HepG2 (cell line): ENCODE measurements at regions not wholly inside any gene's neighbourhood (a gene's known extent, or its start where the extent isn't known, plus 50 kb on each side); places are given as distances from the start of the nearest gene placed in this dataset.

Experiments used
- ATAC-seq: fragments of 200-7000 bp; cut with Tn5 transposase; 3 replicates; pipeline ENCODE4 v1.9.1; 2020; ENCODE audit warnings: mild to moderate bottlenecking, moderate library complexity
- BruUV-seq: library from RNA; stranded (reverse); fragments of 400-500 nt; replicated peaks from 2 replicates; lab custom pipeline; 2021; lab: Mats Ljungman, UMichigan
- CTCF ChIA-PET: fragments of 300-600 bp; formaldehyde crosslinking; extraction: SDS; loops from one replicate; lab custom pipeline; 2021; ENCODE audit warnings: low total read pairs, inconsistent platforms, low intra/inter-chr PET ratio; lab: Yijun Ruan, JAX
- POLR2A ChIA-PET: fragments of 350-600 bp; sonication (Branson Sonifier 250); formaldehyde crosslinking; loops from one replicate; lab custom pipeline; 2020; ENCODE audit warnings: antibody characterized with exemption, inconsistent platforms; lab: Yijun Ruan, JAX
- DNase-seq: peaks from one replicate; pipeline ENCODE4 v3.0.0-alpha.2; 2015; ENCODE audit warnings: low spot score
- FAIRE-seq: peaks from 3 replicates; lab custom pipeline; 2011; peaks lifted over from hg19 to GRCh38; lab: Jason Lieb, UNC
- H2AFZ ChIP-seq: one replicate; pipeline ENCODE4 v1.6.1; 2011; ENCODE audit warnings: low read length, inconsistent platforms
- H3K27ac ChIP-seq: fragments of 300-600 bp; 3 replicates; pipeline ENCODE4 v1.8.0; 2011; ENCODE audit warnings: mixed run types, mild to moderate bottlenecking, mixed read lengths, low read length, inconsistent platforms; ENCODE audit not compliant: insufficient read depth; ENCODE audit errors: extremely low read length
- H3K27me3 ChIP-seq, 2 experiments: fragments of 200-600 bp in 1 of 2; 2 replicates in 1 of 2; 3 replicates in 1 of 2; pipeline versions ENCODE4 v1.6.0 to v1.8.0; 2011; ENCODE audit warnings: low read length in 2 of 2, mild to moderate bottlenecking in 2 of 2, moderate library complexity in 2 of 2, inconsistent platforms in 1 of 2; ENCODE audit not compliant: insufficient read depth in 2 of 2, control insufficient read depth in 1 of 2
- H3K36me3 ChIP-seq, 2 experiments: fragments of 200-600 bp in 1 of 2; replicated peaks in 1 of 2; 2 replicates in 1 of 2; 3 replicates in 1 of 2; pipeline versions ENCODE4 v1.5.1 to v1.8.0; 2011; ENCODE audit warnings: low read length in 2 of 2, inconsistent platforms in 1 of 2; ENCODE audit not compliant: insufficient read depth in 2 of 2, control insufficient read depth in 1 of 2
- H3K4me1 ChIP-seq: 2 replicates; pipeline ENCODE4 v1.5.1; 2012; ENCODE audit warnings: low read length, inconsistent platforms; ENCODE audit not compliant: insufficient read depth
- H3K4me2 ChIP-seq: 2 replicates; pipeline ENCODE4 v1.6.0; 2011; ENCODE audit warnings: low read depth, low read length, inconsistent platforms
- H3K4me3 ChIP-seq, 3 experiments: fragments of 200-600 bp in 1 of 3; sonication (generic), shearing (Covaris generic) in 1 of 3; replicated peaks in 1 of 3; 2 replicates each; pipeline ENCODE4 v1.5.1; 2011 to 2016; ENCODE audit warnings: low read length in 3 of 3, inconsistent platforms in 2 of 3, low read depth in 2 of 3, mild to moderate bottlenecking in 2 of 3, control low read depth in 1 of 3, mixed read lengths in 1 of 3; ENCODE audit not compliant: insufficient read depth in 1 of 3
- H3K79me2 ChIP-seq: one replicate; pipeline ENCODE4 v1.6.1; 2011; ENCODE audit warnings: low read length, inconsistent platforms; ENCODE audit not compliant: insufficient read depth
- H3K9ac ChIP-seq: 2 replicates; pipeline ENCODE4 v1.6.0; 2011; ENCODE audit warnings: mild to moderate bottlenecking, low read depth, low read length, inconsistent platforms; ENCODE audit not compliant: insufficient read depth
- H3K9me3 ChIP-seq: 2 replicates; pipeline ENCODE4 v1.5.1; 2012; ENCODE audit warnings: mild to moderate bottlenecking, low read length
- H4K20me1 ChIP-seq: 2 replicates; pipeline ENCODE4 v1.6.0; 2011; ENCODE audit warnings: inconsistent platforms, mild to moderate bottlenecking, low read length, moderate library complexity; ENCODE audit not compliant: insufficient read depth
- ATF6 ChIP-seq: sonication (generic); formaldehyde crosslinking; conservative IDR thresholded peaks from 2 replicates; pipeline ENCODE4 v1.4.0; 2020; ENCODE audit warnings: missing genetic modification reagents
- CEBPB ChIP-seq: IDR thresholded peaks from 2 replicates; pipeline ENCODE4 v1.6.1; 2011; ENCODE audit warnings: low read depth, low read length, improper control_type of control experiment, borderline replicate concordance
- CREB3 ChIP-seq: sonication (generic); formaldehyde crosslinking; IDR thresholded peaks from 2 replicates; pipeline ENCODE4 v1.5.0; 2020; ENCODE audit warnings: missing genetic modification reagents
- FOXK2 ChIP-seq: fragments of 450-650 bp; IDR thresholded peaks from 2 replicates; pipeline ENCODE4 v1.6.1; 2016
- FOXO1 ChIP-seq: sonication (generic); formaldehyde crosslinking; IDR thresholded peaks from 2 replicates; pipeline ENCODE4 v1.4.0; 2020; ENCODE audit warnings: missing genetic modification reagents
- GATAD1 ChIP-seq: IDR thresholded peaks from 2 replicates; pipeline ENCODE4 v1.6.1; 2016; ENCODE audit warnings: missing genetic modification reagents, missing compliant biosample characterization
- HDAC1 ChIP-seq: sonication (generic); formaldehyde crosslinking; IDR thresholded peaks from 2 replicates; pipeline ENCODE4 v1.5.1; 2020; ENCODE audit warnings: mild to moderate bottlenecking, missing genetic modification reagents
- HNRNPUL1 ChIP-seq: fragments of 200-400 bp; formaldehyde crosslinking; IDR thresholded peaks from 2 replicates; pipeline ENCODE4 v1.6.1; 2017; ENCODE audit warnings: low read depth, mild to moderate bottlenecking, low read length, moderate library complexity
- IKZF1 ChIP-seq: fragments of 450-650 bp; IDR thresholded peaks from 2 replicates; pipeline ENCODE4 v1.7.1; 2016
- KDM3A ChIP-seq: IDR thresholded peaks from 2 replicates; pipeline ENCODE4 v1.6.1; 2018; ENCODE audit warnings: low read depth, missing compliant biosample characterization
- MED8 ChIP-seq: sonication (generic); formaldehyde crosslinking; IDR thresholded peaks from 2 replicates; pipeline ENCODE4 v1.8.1; 2023; ENCODE audit warnings: mild to moderate bottlenecking, missing genetic modification reagents; ENCODE audit not compliant: insufficient replicate concordance
- PREB ChIP-seq: sonication (generic); formaldehyde crosslinking; IDR thresholded peaks from 2 replicates; pipeline ENCODE4 v1.4.0; 2020; ENCODE audit warnings: missing genetic modification reagents
- PTBP1 ChIP-seq: fragments of 200-400 bp; formaldehyde crosslinking; IDR thresholded peaks from 2 replicates; pipeline ENCODE4 v1.6.1; 2018; ENCODE audit warnings: low read length, low read depth; ENCODE audit not compliant: poor library complexity, severe bottlenecking
- RBM39 ChIP-seq: fragments of 200-400 bp; formaldehyde crosslinking; IDR thresholded peaks from one replicate; pipeline ENCODE4 v1.6.1; 2018; ENCODE audit warnings: antibody characterized with exemption, mild to moderate bottlenecking, low read depth, low read length; ENCODE audit not compliant: poor library complexity, severe bottlenecking
- RNF2 ChIP-seq: fragments of 450-650 bp; conservative IDR thresholded peaks from 2 replicates; pipeline ENCODE4 v1.6.1; 2016; ENCODE audit warnings: low read depth
- ZBTB20 ChIP-seq: sonication (generic); formaldehyde crosslinking; IDR thresholded peaks from 2 replicates; pipeline ENCODE4 v1.8.1; 2023; ENCODE audit warnings: missing genetic modification reagents, low read depth, mild to moderate bottlenecking, borderline replicate concordance
- ZNF101 ChIP-seq: sonication (generic); formaldehyde crosslinking; IDR thresholded peaks from 2 replicates; pipeline ENCODE4 v1.4.0; 2020; ENCODE audit warnings: mild to moderate bottlenecking, low read depth, missing genetic modification reagents, borderline replicate concordance
- ZNF292 ChIP-seq: sonication (generic); formaldehyde crosslinking; IDR thresholded peaks from 2 replicates; pipeline ENCODE4 v1.8.1; 2022; ENCODE audit warnings: mild to moderate bottlenecking, low read depth, missing genetic modification reagents, borderline replicate concordance
- ZNF335 ChIP-seq: sonication (generic); formaldehyde crosslinking; IDR thresholded peaks from 2 replicates; pipeline ENCODE4 v1.4.0; 2020; ENCODE audit warnings: missing genetic modification reagents
- ZNF512 ChIP-seq: sonication (generic); formaldehyde crosslinking; IDR thresholded peaks from 2 replicates; pipeline ENCODE4 v1.4.0; 2020; ENCODE audit warnings: mild to moderate bottlenecking, missing genetic modification reagents
- WGBS: methylation state at CpG from one replicate; pipeline ENCODE4 v1.1.6; 2017; ENCODE audit warnings: low lambda C conversion rate; 5-methylcytosine and 5-hydroxymethylcytosine counted together
- in situ Hi-C: cut with HindIII; loops from 2 replicates; pipeline ENCODE4 v1.10.0; 2017; ENCODE audit warnings: low pct_unique_long_range_greater_than_20kb; ENCODE audit not compliant: extremely low pct_ligation_motif_present
- intact Hi-C: fragments of 100-400 bp; cut with micrococcal nuclease; formaldehyde crosslinking; loops from one replicate; pipeline ENCODE4 v1.10.0; 2022; ENCODE audit not compliant: unreplicated experiment

GRCh38 chr3:72004749-72005292, 219.9 kb upstream of the PROK2 start:
- intact Hi-C loops = no loop called here
- POLR2A ChIA-PET = no interaction called here
- 31% methylated on average over 5 of the region's 5 CpGs for WGBS
- TF ChIP-seq FOXK2 (no peak), CREB3 (CRISPR knock-in tag) (no peak), HDAC1 (CRISPR knock-in tag) (no peak), ATF6 (CRISPR knock-in tag) (no peak), ZNF292 (CRISPR knock-in tag) (no peak), HNRNPUL1 (no peak), ZBTB20 (CRISPR knock-in tag) (no peak), RNF2 (no peak), ZNF512 (CRISPR knock-in tag) (no peak), KDM3A (CRISPR knock-in tag) (no peak), MED8 (no peak), FOXO1 (CRISPR knock-in tag) (no peak), PTBP1 (no peak), RBM39 (no peak), IKZF1 (no peak), GATAD1 (CRISPR knock-in tag) (no peak), ZNF101 (CRISPR knock-in tag) (no peak), PREB (CRISPR knock-in tag) (no peak), ZNF335 (CRISPR knock-in tag) (no peak), CEBPB (no peak)
- TF ChIP-seq, all 625 proteins: peak for 0
- no TSS peak for BruUV-seq
- no peaks in the 10 kb centered on the region for H3K79me2 ChIP-seq
- H3K9ac ChIP-seq = no peak overlapping the region
- H2AFZ ChIP-seq = no peak overlapping the region
- in situ Hi-C loops = no loop called here
- H3K4me2 ChIP-seq = no peak overlapping the region
- FAIRE-seq (no peak), DNase-seq (no peak), ATAC-seq (no peak)
- no peaks in the 10 kb centered on the region for H3K9me3 ChIP-seq
- no peaks in the 10 kb centered on the region for H4K20me1 ChIP-seq
- no peaks in the 10 kb centered on the region for H3K36me3 ChIP-seq
- no peak overlapping the region for H3K4me3 ChIP-seq
- CTCF ChIA-PET = no interaction called here
- no peaks in the 10 kb centered on the region for H3K4me1 ChIP-seq
- no peak overlapping the region for H3K27ac ChIP-seq
- H3K27me3 ChIP-seq = peaks cover 0 to 8% of the 10 kb centered on the region in 2 experiments; a peak in 1 of 5 replicates
